WTC11 (cell line): ENCODE measurements at regions not wholly inside any gene's neighbourhood (a gene's known extent, or its start where the extent isn't known, plus 50 kb on each side); places are given as distances from the start of the nearest gene placed in this dataset.

Experiments
- JUN ChIP-seq: sonication (generic); formaldehyde crosslinking; IDR thresholded peaks from 2 replicates; pipeline ENCODE4 v1.8.0; 2023; ENCODE audit warnings: mild to moderate bottlenecking, missing genetic modification reagents
- KAT7 ChIP-seq: sonication (generic); formaldehyde crosslinking; IDR thresholded peaks from 2 replicates; pipeline ENCODE4 v1.8.1; 2023; ENCODE audit warnings: missing genetic modification reagents, mild to moderate bottlenecking, borderline replicate concordance
- NFYB ChIP-seq: sonication (generic); formaldehyde crosslinking; conservative IDR thresholded peaks from 2 replicates; pipeline ENCODE4 v1.8.0; 2022; ENCODE audit warnings: low read depth, missing genetic modification reagents
- SP1 ChIP-seq: sonication (generic); formaldehyde crosslinking; conservative IDR thresholded peaks from 2 replicates; pipeline ENCODE4 v1.8.1; 2022; ENCODE audit warnings: missing genetic modification reagents
- ZNF317 ChIP-seq: sonication (generic); formaldehyde crosslinking; IDR thresholded peaks from 2 replicates; pipeline ENCODE4 v1.8.1; 2023; ENCODE audit warnings: low read depth, mild to moderate bottlenecking, moderate library complexity, missing genetic modification reagents, borderline replicate concordance
- TF ChIP-seq, protein P1 (sequence below): fragments of 200-600 bp; IDR thresholded peaks from 2 replicates; pipeline ENCODE4 v1.8.0; 2022; ENCODE audit warnings: antibody characterized with exemption
- TF ChIP-seq, protein P2 (sequence below): sonication (generic); formaldehyde crosslinking; IDR thresholded peaks from 2 replicates; pipeline ENCODE4 v1.8.1; 2022; ENCODE audit warnings: mild to moderate bottlenecking, moderate library complexity, missing genetic modification reagents
- TF ChIP-seq, protein P3 (sequence below): sonication (generic); formaldehyde crosslinking; IDR thresholded peaks from 2 replicates; pipeline ENCODE4 v1.8.0; 2022; ENCODE audit warnings: missing genetic modification reagents

DNA sequence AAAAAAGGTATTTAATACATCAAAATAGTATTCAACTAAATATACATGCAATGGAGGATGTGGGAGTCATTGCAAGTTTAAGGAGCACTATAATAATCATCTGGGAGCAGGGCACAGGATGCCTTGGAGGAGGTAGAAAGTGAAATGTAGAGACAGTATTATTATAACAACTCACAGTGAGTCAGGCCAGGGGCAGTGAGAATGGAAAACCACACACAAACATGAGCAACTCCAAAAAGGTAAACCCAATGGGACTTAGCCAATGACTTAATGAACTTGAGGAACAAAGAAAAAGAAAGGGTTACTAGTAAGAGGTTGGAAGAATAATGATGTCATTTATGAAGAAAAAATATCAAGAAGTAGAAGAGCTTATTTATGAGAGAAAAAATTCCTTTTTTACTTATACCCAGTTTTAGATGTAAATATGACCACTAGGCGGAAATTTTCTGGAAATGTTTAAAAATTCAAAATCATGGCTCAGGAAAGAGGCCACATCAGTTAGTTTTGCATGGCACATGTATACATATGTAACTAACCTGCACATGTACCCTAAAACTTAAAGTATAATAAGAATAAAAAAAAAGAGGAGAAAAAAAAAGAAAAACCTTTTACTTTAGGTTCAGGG lies 389.3 kb downstream of the SUCLA2 start:
- TF ChIP-seq, protein P1, sequence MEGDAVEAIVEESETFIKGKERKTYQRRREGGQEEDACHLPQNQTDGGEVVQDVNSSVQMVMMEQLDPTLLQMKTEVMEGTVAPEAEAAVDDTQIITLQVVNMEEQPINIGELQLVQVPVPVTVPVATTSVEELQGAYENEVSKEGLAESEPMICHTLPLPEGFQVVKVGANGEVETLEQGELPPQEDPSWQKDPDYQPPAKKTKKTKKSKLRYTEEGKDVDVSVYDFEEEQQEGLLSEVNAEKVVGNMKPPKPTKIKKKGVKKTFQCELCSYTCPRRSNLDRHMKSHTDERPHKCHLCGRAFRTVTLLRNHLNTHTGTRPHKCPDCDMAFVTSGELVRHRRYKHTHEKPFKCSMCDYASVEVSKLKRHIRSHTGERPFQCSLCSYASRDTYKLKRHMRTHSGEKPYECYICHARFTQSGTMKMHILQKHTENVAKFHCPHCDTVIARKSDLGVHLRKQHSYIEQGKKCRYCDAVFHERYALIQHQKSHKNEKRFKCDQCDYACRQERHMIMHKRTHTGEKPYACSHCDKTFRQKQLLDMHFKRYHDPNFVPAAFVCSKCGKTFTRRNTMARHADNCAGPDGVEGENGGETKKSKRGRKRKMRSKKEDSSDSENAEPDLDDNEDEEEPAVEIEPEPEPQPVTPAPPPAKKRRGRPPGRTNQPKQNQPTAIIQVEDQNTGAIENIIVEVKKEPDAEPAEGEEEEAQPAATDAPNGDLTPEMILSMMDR, result no peak
- TF ChIP-seq KAT7 (CRISPR knock-in tag) (no peak), SP1 (CRISPR knock-in tag) (no peak), ZNF317 (CRISPR knock-in tag) (no peak), JUN (no peak), NFYB (CRISPR knock-in tag) (no peak)
- TF ChIP-seq, protein P2, sequence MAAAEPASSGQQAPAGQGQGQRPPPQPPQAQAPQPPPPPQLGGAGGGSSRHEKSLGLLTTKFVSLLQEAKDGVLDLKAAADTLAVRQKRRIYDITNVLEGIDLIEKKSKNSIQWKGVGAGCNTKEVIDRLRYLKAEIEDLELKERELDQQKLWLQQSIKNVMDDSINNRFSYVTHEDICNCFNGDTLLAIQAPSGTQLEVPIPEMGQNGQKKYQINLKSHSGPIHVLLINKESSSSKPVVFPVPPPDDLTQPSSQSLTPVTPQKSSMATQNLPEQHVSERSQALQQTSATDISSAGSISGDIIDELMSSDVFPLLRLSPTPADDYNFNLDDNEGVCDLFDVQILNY (CRISPR knock-in tag), result no peak
- TF ChIP-seq, protein P3, sequence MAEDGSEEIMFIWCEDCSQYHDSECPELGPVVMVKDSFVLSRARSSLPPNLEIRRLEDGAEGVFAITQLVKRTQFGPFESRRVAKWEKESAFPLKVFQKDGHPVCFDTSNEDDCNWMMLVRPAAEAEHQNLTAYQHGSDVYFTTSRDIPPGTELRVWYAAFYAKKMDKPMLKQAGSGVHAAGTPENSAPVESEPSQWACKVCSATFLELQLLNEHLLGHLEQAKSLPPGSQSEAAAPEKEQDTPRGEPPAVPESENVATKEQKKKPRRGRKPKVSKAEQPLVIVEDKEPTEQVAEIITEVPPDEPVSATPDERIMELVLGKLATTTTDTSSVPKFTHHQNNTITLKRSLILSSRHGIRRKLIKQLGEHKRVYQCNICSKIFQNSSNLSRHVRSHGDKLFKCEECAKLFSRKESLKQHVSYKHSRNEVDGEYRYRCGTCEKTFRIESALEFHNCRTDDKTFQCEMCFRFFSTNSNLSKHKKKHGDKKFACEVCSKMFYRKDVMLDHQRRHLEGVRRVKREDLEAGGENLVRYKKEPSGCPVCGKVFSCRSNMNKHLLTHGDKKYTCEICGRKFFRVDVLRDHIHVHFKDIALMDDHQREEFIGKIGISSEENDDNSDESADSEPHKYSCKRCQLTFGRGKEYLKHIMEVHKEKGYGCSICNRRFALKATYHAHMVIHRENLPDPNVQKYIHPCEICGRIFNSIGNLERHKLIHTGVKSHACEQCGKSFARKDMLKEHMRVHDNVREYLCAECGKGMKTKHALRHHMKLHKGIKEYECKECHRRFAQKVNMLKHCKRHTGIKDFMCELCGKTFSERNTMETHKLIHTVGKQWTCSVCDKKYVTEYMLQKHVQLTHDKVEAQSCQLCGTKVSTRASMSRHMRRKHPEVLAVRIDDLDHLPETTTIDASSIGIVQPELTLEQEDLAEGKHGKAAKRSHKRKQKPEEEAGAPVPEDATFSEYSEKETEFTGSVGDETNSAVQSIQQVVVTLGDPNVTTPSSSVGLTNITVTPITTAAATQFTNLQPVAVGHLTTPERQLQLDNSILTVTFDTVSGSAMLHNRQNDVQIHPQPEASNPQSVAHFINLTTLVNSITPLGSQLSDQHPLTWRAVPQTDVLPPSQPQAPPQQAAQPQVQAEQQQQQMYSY (CRISPR knock-in tag), result no peak
